Neural progenitor cell (in vitro differentiated cells): ENCODE measurements at regions not wholly inside any gene's neighbourhood (a gene's known extent, or its start where the extent isn't known, plus 50 kb on each side); places are given as distances from the start of the nearest gene placed in this dataset.
A peak's percentile ranks its signal among the peaks of the same experiment; 100 is the strongest.

Source experiments
- DNase-seq: peaks from one replicate; pipeline ENCODE4 v3.0.0-alpha.2; 2016; ENCODE audit warnings: low spot score
- H2AFZ ChIP-seq: fragments of 200-600 bp; sonication (generic); replicated peaks from 2 replicates; pipeline ENCODE4 v1.6.1; 2016; ENCODE audit warnings: antibody characterized with exemption
- H3F3A ChIP-seq: fragments of 200-600 bp; sonication (generic); 2 replicates; pipeline ENCODE4 v1.6.1; 2016; ENCODE audit warnings: antibody characterized with exemption, low read depth
- H3K27ac ChIP-seq: fragments of 200-600 bp; sonication (generic); 2 replicates; pipeline ENCODE4 v1.5.1; 2016; ENCODE audit warnings: mild to moderate bottlenecking
- H3K27me3 ChIP-seq: fragments of 200-600 bp; sonication (generic); 2 replicates; pipeline ENCODE4 v1.6.1; 2016; ENCODE audit warnings: mild to moderate bottlenecking, moderate library complexity
- H3K36me3 ChIP-seq: fragments of 200-600 bp; sonication (generic); 2 replicates; pipeline ENCODE4 v1.5.1; 2016
- H3K4me1 ChIP-seq: fragments of 200-600 bp; sonication (generic); 2 replicates; pipeline ENCODE4 v1.6.1; 2016; ENCODE audit warnings: mixed run types
- H3K4me2 ChIP-seq: fragments of 200-600 bp; sonication (generic); 2 replicates; pipeline ENCODE4 v1.6.1; 2016
- H3K4me3 ChIP-seq: fragments of 200-600 bp; sonication (generic); 2 replicates; pipeline ENCODE4 v1.5.1; 2016
- H3K79me2 ChIP-seq: fragments of 200-600 bp; sonication (generic); 2 replicates; pipeline ENCODE4 v1.6.1; 2016; ENCODE audit warnings: low read depth
- H3K9ac ChIP-seq: fragments of 200-600 bp; sonication (generic); 2 replicates; pipeline ENCODE4 v1.6.1; 2016
- H3K9me3 ChIP-seq: fragments of 200-600 bp; sonication (generic); 2 replicates; pipeline ENCODE4 v1.5.1; 2016; ENCODE audit warnings: low read depth
- H4K20me1 ChIP-seq: fragments of 200-600 bp; sonication (generic); 2 replicates; pipeline ENCODE4 v1.6.1; 2016; ENCODE audit warnings: low read depth
- H3K27ac Mint-ChIP-seq: 3 replicates; pipeline ENCODE4 v1.8.0; 2021; ENCODE audit warnings: mixed read lengths
- H3K27me3 Mint-ChIP-seq: 2 replicates; pipeline ENCODE4 v1.8.0; 2022; ENCODE audit warnings: low read depth, mild to moderate bottlenecking, inconsistent platforms, moderate library complexity, mixed read lengths; ENCODE audit not compliant: insufficient read depth
- H3K36me3 Mint-ChIP-seq: 3 replicates; pipeline ENCODE4 v1.8.0; 2021; ENCODE audit warnings: mixed read lengths
- H3K4me1 Mint-ChIP-seq: 3 replicates; pipeline ENCODE4 v1.8.0; 2021; ENCODE audit warnings: mixed read lengths
- H3K4me3 Mint-ChIP-seq: 3 replicates; pipeline ENCODE4 v1.8.0; 2021; ENCODE audit warnings: mild to moderate bottlenecking, moderate library complexity, mixed read lengths
- H3K9me3 Mint-ChIP-seq: 3 replicates; pipeline ENCODE4 v1.8.0; 2020; ENCODE audit warnings: mixed read lengths
- EZH2 ChIP-seq: fragments of 200-600 bp; sonication (generic); IDR thresholded peaks from 2 replicates; pipeline ENCODE4 v1.6.1; 2017; ENCODE audit warnings: antibody characterized with exemption, mild to moderate bottlenecking, moderate library complexity
- EZH2phosphoT487 ChIP-seq: fragments of 200-600 bp; sonication (generic); IDR thresholded peaks from 2 replicates; pipeline ENCODE4 v1.6.1; 2017; ENCODE audit warnings: antibody characterized with exemption
- TF ChIP-seq, protein P1 (sequence below): fragments of 200-600 bp; sonication (generic); IDR thresholded peaks from 2 replicates; pipeline ENCODE4 v1.5.1; 2017; ENCODE audit warnings: antibody characterized with exemption, mild to moderate bottlenecking

DNA sequence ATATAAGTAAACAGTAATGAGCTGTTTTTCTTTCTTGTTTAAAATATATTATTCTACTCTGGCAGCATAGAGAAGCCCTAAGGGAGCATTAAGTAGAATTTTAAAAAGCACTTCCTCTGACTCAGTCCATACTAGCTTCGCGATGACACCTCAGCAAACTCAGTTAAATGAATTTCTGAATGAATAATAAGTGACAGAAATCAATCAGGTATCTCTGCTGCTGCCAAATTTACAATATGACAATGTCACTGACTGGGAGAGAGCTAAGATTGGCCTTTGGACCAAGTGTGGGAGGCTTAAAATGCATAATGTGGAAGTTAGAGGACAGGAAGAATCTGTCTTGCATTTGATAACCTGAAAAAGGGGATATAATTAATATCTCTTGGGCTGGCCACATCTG, 296.1 kb downstream of the HHIPL2 start:
- H3K4me3 ChIP-seq, result no peak overlapping the region
- peaks cover 12% of the 10 kb centered on the region for H3K4me1 ChIP-seq
- H3K4me3 Mint-ChIP-seq, result no peak overlapping the region
- no peaks in the 10 kb centered on the region for H3K36me3 Mint-ChIP-seq
- H3K4me1 Mint-ChIP-seq, result peaks cover 15% of the 10 kb centered on the region
- H4K20me1 ChIP-seq, result no peaks in the 10 kb centered on the region
- no peaks in the 10 kb centered on the region for H3F3A ChIP-seq
- H2AFZ ChIP-seq, result no peak overlapping the region
- DNase-seq, result no peak
- peaks cover 2% of the 10 kb centered on the region for H3K27me3 Mint-ChIP-seq
- no peak overlapping the region for H3K9ac ChIP-seq
- no peaks in the 10 kb centered on the region for H3K36me3 ChIP-seq
- no peak overlapping the region for H3K27ac ChIP-seq
- no peak overlapping the region for H3K4me2 ChIP-seq
- H3K9me3 ChIP-seq, result no peaks in the 10 kb centered on the region
- peaks cover 6% of the 10 kb centered on the region for H3K9me3 Mint-ChIP-seq
- H3K27ac Mint-ChIP-seq, result no peak overlapping the region
- TF ChIP-seq EZH2, result no peak
- TF ChIP-seq EZH2phosphoT487, result no peak
- TF ChIP-seq, protein P1, sequence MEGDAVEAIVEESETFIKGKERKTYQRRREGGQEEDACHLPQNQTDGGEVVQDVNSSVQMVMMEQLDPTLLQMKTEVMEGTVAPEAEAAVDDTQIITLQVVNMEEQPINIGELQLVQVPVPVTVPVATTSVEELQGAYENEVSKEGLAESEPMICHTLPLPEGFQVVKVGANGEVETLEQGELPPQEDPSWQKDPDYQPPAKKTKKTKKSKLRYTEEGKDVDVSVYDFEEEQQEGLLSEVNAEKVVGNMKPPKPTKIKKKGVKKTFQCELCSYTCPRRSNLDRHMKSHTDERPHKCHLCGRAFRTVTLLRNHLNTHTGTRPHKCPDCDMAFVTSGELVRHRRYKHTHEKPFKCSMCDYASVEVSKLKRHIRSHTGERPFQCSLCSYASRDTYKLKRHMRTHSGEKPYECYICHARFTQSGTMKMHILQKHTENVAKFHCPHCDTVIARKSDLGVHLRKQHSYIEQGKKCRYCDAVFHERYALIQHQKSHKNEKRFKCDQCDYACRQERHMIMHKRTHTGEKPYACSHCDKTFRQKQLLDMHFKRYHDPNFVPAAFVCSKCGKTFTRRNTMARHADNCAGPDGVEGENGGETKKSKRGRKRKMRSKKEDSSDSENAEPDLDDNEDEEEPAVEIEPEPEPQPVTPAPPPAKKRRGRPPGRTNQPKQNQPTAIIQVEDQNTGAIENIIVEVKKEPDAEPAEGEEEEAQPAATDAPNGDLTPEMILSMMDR, result no peak
- no peaks in the 10 kb centered on the region for H3K79me2 ChIP-seq
- no peaks in the 10 kb centered on the region for H3K27me3 ChIP-seq

DNA sequence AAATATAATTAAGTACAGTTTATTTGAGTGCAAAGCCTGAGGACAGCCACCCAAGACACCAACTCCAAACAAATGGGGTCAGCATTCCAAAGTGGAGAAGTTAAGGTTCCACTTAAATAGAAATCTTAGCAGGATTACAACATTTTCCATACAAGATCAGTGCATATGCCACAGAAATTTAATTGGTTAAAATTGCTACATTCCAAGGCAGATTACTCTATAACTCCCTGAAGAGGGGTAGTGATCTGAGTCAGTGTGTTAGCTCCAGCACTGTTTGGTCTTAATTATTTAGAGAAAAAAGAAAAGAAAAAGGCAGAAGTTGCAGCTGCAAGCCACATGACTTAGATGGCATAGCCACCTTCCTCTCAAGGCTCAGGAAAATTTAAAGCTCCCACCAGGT, 297.5 kb downstream of the HHIPL2 start:
- Histone ChIP-seq H3K27ac (no peak overlapping the region), H3K4me3 (no peak overlapping the region), H3K27me3 (no peaks in the 10 kb centered on the region), H3K9ac (no peak overlapping the region), H3K79me2 (no peaks in the 10 kb centered on the region), H3K4me2 (no peak overlapping the region), H2AFZ (no peak overlapping the region), H3F3A (no peaks in the 10 kb centered on the region), H3K9me3 (no peaks in the 10 kb centered on the region), H3K36me3 (no peaks in the 10 kb centered on the region), H3K4me1 (peaks cover 13% of the 10 kb centered on the region), H4K20me1 (no peaks in the 10 kb centered on the region)
- Mint-ChIP-seq H3K4me3 (no peak overlapping the region), H3K27ac (no peak overlapping the region), H3K4me1 (peaks cover 16% of the 10 kb centered on the region), H3K9me3 (peaks cover 6% of the 10 kb centered on the region), H3K36me3 (no peaks in the 10 kb centered on the region), H3K27me3 (peaks cover 2% of the 10 kb centered on the region)
- TF ChIP-seq, protein P1, result no peak
- TF ChIP-seq EZH2 (no peak), EZH2phosphoT487 (no peak)
- no peak for DNase-seq

DNA sequence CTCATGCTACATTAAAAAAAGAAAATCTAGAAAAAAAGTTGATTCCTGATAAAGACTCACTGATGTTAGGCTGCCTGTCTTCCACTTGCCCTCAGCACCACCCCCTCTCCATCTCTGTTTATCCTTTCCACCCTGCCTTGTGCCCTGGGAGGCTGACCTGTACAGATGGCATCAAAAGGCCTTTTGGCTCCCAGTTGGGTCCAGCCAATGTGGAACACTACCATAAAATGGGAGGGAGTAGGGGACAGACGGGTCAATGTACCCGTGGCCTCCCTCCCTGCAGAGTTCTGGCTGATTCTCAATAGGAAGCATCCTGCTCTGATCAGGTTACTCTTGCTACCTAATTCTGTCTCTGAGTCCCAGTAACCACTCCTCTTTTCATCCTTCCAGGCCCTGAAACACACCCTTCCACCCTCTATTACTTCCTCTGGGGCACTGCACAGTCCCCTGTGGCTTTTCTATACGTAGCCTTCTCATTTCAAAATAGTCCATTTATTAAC, 300.0 kb downstream of the HHIPL2 start:
- Mint-ChIP-seq H3K36me3 (no peaks in the 10 kb centered on the region), H3K27me3 (no peaks in the 10 kb centered on the region), H3K4me1 (peaks cover 16% of the 10 kb centered on the region), H3K27ac (peak overlapping the region; percentile 22), H3K9me3 (no peaks in the 10 kb centered on the region), H3K4me3 (no peak overlapping the region)
- no peak overlapping the region for H2AFZ ChIP-seq
- TF ChIP-seq, protein P1, result no peak
- TF ChIP-seq EZH2phosphoT487, result no peak
- no peak overlapping the region for H3K9ac ChIP-seq
- no peaks in the 10 kb centered on the region for H3K27me3 ChIP-seq
- no peak overlapping the region for H3K4me3 ChIP-seq
- peaks cover 13% of the 10 kb centered on the region for H3K4me1 ChIP-seq
- no peak overlapping the region for H3K27ac ChIP-seq
- no peak for DNase-seq
- H3K9me3 ChIP-seq, result no peaks in the 10 kb centered on the region
- no peaks in the 10 kb centered on the region for H4K20me1 ChIP-seq
- no peaks in the 10 kb centered on the region for H3K79me2 ChIP-seq
- H3K36me3 ChIP-seq, result no peaks in the 10 kb centered on the region
- no peak overlapping the region for H3K4me2 ChIP-seq
- no peaks in the 10 kb centered on the region for H3F3A ChIP-seq
